Activated T-cell treated with anti-CD3 and anti-CD28 coated beads, Interleukin-2, amount 50 U/mL, for 24 hours (primary cell): ENCODE measurements at regions not wholly inside any gene's neighbourhood (a gene's known extent, or its start where the extent isn't known, plus 50 kb on each side); places are given as distances from the start of the nearest gene placed in this dataset.

Source experiments
- DNase-seq: peaks from one replicate; pipeline ENCODE4 v3.0.0-alpha.2; 2020
- H3K27ac Mint-ChIP-seq: 2 replicates; pipeline ENCODE4 v1.8.0; 2020; ENCODE audit warnings: mild to moderate bottlenecking, mixed read lengths
- H3K27me3 Mint-ChIP-seq: 2 replicates; pipeline ENCODE4 v1.8.0; 2020; ENCODE audit warnings: mixed read lengths
- H3K36me3 Mint-ChIP-seq: 2 replicates; pipeline ENCODE4 v1.8.0; 2020; ENCODE audit warnings: low read depth, mixed read lengths
- H3K4me1 Mint-ChIP-seq: 2 replicates; pipeline ENCODE4 v1.8.0; 2020; ENCODE audit warnings: low read depth, mixed read lengths
- H3K4me3 Mint-ChIP-seq: 2 replicates; pipeline ENCODE4 v1.8.0; 2020; ENCODE audit warnings: mild to moderate bottlenecking, moderate library complexity, mixed read lengths
- H3K9me3 Mint-ChIP-seq: 2 replicates; pipeline ENCODE4 v1.8.0; 2020; ENCODE audit warnings: mixed read lengths

- H3K27me3 Mint-ChIP-seq: peaks cover 24% of the 10 kb centered on the region
- H3K4me1 Mint-ChIP-seq: no peaks in the 10 kb centered on the region
- no peak overlapping the region for H3K4me3 Mint-ChIP-seq
Measured at GRCh38 chr5:111572561-111572960, 60.2 kb upstream of the STARD4 start.

GRCh38 chr5:111563031-111563822, 50.9 kb upstream of the STARD4 start:
- H3K27ac Mint-ChIP-seq: no peak overlapping the region
- no peak overlapping the region for H3K4me3 Mint-ChIP-seq
- H3K36me3 Mint-ChIP-seq: no peaks in the 10 kb centered on the region
- no peaks in the 10 kb centered on the region for H3K4me1 Mint-ChIP-seq
- no peak for DNase-seq
- peaks cover 5% of the 10 kb centered on the region for H3K9me3 Mint-ChIP-seq
- peaks cover 14% of the 10 kb centered on the region for H3K27me3 Mint-ChIP-seq

More at GRCh38 chr5:111572561-111572960, 60.2 kb upstream of the STARD4 start:
- DNase-seq: no peak
- no peaks in the 10 kb centered on the region for H3K36me3 Mint-ChIP-seq
- peaks cover 8% of the 10 kb centered on the region for H3K9me3 Mint-ChIP-seq
- no peak overlapping the region for H3K27ac Mint-ChIP-seq

GRCh38 chr5:111562561-111562960, 50.2 kb upstream of the STARD4 start:
- Mint-ChIP-seq H3K4me1 (no peaks in the 10 kb centered on the region), H3K4me3 (no peak overlapping the region), H3K36me3 (no peaks in the 10 kb centered on the region), H3K9me3 (peaks cover 5% of the 10 kb centered on the region), H3K27me3 (peaks cover 14% of the 10 kb centered on the region), H3K27ac (no peak overlapping the region)
- no peak for DNase-seq
